NCI-H1417 treated with DMSO at 0.1 percent for 48 hours (cell line): ENCODE measurements at regions not wholly inside any gene's neighbourhood (a gene's known extent, or its start where the extent isn't known, plus 50 kb on each side); places are given as distances from the start of the nearest gene placed in this dataset.
"Not testable (repeated sequence)": the region's sequence is repeated elsewhere in the genome, so short reads cannot be mapped to it uniquely, and the experiment has no call there.

ENCODE experiments used
- DNase-seq: peaks from one replicate; lab custom pipeline; 2025; lab: John Stamatoyannopoulos, UW

DNA sequence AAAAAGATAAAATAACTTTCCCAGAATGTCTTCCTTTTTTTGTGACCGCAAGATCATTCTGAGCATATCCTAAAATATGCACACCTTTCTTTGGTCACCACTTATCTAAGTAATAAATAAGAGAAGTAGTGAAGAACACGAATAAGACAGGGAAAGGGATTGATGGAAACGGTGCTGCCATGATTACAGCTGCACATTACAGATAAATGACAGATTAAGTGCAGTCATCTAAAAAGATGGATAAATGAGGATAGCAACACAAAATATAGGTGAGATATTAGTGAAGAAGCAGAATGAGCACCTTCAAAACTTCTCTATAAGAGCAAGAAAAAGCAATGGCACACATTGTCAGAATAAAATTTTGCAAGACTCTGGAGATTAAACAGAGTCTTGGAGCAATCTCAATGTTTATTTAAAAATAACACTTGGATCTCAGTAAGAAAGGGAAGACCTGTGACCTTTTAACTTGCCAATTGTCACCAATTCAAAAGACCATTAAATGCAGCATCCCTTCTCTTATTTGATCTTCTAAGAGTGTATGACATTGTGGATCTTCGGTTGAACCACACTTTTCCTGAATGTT is 567.1 kb downstream of the KCNJ2 start:
- no peak for DNase-seq

GRCh38 chr17:70739065-70739464 is 569.7 kb downstream of the KCNJ2 start:
- DNase-seq = no peak

DNA sequence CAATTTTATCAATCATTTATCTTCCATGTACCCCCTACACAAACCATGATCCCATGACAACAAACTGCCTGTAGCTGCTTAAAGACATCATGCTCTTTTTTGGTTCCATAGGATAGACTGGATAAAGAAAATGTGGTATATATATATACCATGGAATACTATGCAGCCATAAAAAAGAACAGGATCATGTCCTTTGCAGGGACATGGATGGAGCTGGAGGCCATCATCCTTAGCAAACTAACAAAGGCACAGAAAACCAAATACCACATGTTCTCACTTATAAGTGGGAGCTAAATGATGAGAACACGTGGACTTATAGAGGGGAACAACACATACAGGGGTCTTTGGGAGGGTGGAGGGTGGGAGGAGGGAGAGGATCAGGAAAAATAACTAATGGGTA is 577.2 kb downstream of the KCNJ2 start:
- not testable (repeated sequence) for DNase-seq

GRCh38 chr17:70750983-70751382 is 581.7 kb downstream of the KCNJ2 start:
- no peak for DNase-seq

GRCh38 chr17:70752461-70752860 is 583.1 kb downstream of the KCNJ2 start:
- DNase-seq = not testable (repeated sequence)

DNA sequence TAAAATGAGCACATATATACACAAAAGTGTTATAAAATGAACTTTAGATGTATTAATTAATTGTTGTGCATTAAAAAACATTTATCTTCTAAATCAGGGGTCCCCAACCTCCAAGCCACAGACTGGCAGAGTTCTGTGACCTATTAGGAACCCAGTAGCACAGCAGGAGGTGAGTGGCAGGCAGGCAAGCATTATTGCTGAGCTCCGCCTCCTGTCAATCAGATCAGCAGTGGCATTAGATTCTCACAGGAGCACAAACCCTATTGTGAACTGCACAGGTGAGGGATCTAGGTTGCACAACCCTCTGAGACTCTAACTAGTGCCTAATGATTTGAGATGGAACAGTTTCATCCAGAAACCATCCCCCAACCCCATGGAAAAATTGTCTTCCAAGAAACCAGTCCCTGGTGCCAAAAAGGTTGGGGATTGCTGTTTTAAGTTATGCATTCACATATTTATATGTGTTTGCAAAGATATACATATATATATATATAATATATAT is 583.7 kb downstream of the KCNJ2 start:
- no peak for DNase-seq

- no peak for DNase-seq
Measured at GRCh38 chr17:70763018-70763417, 593.7 kb downstream of the KCNJ2 start.

DNA sequence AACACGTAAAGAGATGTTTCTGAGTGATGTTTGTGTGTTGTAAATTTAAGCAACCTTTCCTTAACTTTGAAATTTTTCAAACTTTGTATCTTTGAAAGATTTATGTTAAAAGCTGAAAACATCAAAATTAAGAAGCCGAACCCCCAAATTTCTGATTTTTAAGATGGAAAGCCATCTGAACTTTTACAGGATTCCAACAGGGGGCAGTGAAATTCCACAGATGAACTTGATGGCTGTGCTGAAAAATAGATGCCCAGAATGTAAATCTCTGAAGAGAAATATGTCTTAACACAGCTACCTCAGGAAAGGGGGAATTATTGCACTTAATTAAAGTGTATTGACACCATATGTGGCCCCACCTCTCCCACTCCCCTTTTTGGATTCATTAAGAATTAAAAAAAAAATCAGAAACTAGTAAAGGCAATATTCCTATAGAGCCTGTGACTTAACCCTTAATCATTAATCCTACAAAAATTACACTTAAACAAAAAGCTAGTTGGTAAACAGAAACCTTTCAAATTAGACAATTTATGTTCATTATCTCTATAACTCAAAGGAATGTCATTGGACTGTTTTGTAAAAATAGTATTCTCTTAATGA is 597.9 kb downstream of the KCNJ2 start:
- no peak for DNase-seq

- DNase-seq = no peak
Measured at GRCh38 chr17:70769956-70770355, 600.6 kb downstream of the KCNJ2 start.

- no peak for DNase-seq
Measured at GRCh38 chr17:70771804-70772386, 602.6 kb downstream of the KCNJ2 start.

GRCh38 chr17:70772761-70773160 is 603.4 kb downstream of the KCNJ2 start:
- no peak for DNase-seq

- no peak for DNase-seq
Measured at GRCh38 chr17:70773258-70773657, 603.9 kb downstream of the KCNJ2 start.

DNA sequence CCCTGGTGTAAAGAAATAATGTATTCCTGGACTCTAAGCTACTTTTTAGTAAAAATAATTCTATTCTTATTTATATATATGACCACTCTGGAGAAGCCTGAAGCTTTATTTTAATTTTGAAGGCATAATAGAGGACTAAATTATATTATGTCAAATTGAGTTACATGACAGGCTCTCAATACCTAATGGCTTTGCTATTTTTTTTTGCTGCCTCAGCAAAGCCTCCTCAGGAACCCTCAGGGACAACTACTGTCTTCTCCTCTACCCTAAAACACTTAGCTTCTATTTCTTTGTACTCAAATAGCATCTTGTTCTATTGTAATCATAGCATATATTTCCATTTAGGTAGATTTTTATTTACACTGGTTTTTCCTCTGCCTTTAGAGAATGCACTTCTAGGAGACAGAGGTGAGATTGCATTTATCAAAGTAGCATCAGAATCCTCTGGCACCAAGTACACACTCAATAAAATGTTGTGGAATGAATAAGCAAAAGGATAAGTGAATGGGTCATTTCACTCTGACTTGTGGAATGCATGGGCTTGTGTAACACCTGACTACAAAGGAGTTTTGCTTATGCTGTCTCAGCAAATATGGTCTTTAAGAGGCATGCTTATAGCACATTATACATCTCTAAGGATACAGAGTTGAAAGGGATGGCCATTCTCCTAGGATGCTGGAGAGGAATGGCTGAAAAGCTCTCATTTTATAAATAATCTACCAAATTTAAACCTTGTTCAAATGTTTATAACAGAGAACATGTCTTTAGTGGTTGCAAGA is 605.2 kb downstream of the KCNJ2 start:
- DNase-seq = no peak

DNA sequence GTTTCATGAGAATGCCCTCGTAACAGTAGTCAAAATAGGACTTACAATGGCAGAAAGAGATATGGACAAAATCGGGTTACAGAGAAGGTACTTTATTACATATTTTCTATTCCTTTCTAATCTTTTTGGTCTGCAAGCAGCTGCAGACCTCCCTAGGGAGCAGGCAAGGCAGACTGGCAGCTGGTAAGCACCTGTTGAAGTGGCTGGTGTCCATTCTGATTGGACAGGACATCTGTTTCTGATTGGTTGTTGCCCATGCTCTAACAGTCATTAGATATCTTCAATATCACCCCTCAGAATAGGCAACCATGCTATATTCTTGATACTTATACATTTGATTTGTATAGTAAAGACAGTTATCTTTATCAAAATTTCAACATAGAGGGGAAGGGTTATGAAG is 606.3 kb downstream of the KCNJ2 start:
- no peak for DNase-seq

- DNase-seq = no peak
Measured at GRCh38 chr17:70776441-70776840, 607.1 kb downstream of the KCNJ2 start.

DNA sequence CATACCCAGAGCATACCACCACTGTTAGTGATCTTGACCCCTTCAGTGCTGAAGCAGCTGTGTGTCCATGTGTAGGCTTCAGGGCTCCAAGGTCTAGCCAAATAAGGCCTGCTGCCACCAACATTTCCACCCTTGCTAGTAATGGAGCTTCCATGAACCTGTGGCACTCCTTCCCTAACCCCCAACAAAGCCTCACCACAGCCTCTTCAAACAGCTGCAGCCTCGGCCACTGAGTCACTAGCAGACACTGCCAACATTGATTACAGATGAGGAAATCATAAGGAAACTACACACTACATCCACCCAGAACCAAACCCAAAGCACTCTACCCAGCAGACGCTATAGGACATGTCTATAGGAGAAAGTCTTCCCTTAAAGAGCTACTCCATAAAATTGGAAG is 610.7 kb downstream of the KCNJ2 start:
- DNase-seq = no peak

- no peak for DNase-seq
Measured at GRCh38 chr17:70786081-70786480, 616.7 kb downstream of the KCNJ2 start.

GRCh38 chr17:70787721-70788300 is 618.5 kb downstream of the KCNJ2 start:
- no peak for DNase-seq

DNA sequence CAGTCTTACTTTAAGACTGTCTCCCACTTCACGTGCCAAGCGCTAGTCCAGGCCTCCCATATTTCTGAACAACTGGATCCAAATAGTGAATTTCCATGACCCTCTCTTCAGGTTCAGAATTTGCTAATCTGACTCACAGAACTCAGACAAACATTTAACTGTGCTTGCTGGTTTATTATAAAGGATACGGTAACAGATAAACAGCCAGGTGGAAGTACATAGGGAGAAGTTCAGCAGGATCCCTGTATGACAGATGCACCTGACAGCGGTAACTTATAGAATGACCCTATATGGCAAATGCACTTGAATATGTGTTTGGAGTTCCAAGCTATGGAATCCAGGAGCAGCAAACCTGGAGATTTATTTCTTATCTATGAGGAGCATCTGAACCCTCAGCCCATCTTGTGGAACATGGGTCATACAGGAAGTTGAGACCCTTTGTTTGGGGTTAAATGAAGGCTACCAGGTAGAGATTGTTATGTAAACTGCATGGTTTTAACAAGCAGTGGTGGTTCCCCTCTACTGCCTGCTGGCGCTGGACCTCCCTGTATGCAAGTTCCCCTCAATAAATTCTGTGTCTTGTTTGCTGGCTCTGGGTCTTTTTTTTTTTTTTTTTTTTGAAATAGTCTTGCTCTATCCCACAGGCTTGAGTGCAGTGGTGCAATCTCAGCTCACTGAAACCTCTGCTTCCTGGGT is 622.6 kb downstream of the KCNJ2 start:
- no peak for DNase-seq

- no peak for DNase-seq
Measured at GRCh38 chr17:70794738-70795137, 625.4 kb downstream of the KCNJ2 start.

DNA sequence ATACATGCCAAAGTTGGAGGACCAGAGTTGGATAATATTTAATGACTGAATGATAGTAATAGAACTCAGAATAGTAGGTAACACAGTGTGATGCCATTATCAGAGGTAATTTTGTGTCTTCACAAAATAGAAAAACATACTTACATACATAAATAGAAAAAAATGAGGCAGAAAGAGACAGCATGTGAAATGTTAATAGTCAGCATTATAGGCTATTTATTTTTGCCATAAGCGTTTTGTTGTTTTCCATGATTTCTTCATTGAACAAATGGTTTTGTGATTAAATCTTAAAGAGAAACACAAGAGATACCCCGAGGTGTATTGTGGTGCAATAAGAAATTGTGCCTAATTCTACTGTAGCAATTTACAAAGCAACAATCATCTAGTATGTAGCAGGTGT is 626.3 kb downstream of the KCNJ2 start:
- no peak for DNase-seq

GRCh38 chr17:70796757-70797156 is 627.4 kb downstream of the KCNJ2 start:
- DNase-seq = no peak
